ENCODE measurements at regions not wholly inside any gene's neighbourhood (a gene's known extent, or its start where the extent isn't known, plus 50 kb on each side); places are given as distances from the start of the nearest gene placed in this dataset.
A peak's percentile ranks its signal among the peaks of the same experiment; 100 is the strongest.
"Not testable (repeated sequence)": the region's sequence is repeated elsewhere in the genome, so short reads cannot be mapped to it uniquely, and the experiment has no call there.

DNA sequence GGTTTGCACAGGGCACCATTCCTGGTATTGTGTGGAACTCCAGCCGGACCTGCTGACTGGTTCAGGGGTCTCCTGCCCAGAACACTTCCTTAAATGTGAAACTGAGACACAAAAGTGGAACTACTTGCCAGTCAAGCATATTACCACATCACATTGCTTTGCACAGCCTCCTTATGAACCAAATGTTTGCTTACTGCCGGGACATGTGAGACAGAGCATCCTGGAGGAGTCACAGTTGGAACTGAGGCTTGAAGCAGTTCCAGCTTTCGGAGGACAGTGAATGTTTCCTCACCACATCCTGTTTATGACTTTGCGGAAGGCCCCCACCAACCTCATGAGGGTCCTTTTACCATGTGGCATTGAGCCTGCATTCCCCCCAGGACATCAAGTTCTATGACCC lies 105.8 kb upstream of the ARHGAP42 start:
- no peak for DNase-seq (ENCODE audit: low read depth, low spot score)

DNA sequence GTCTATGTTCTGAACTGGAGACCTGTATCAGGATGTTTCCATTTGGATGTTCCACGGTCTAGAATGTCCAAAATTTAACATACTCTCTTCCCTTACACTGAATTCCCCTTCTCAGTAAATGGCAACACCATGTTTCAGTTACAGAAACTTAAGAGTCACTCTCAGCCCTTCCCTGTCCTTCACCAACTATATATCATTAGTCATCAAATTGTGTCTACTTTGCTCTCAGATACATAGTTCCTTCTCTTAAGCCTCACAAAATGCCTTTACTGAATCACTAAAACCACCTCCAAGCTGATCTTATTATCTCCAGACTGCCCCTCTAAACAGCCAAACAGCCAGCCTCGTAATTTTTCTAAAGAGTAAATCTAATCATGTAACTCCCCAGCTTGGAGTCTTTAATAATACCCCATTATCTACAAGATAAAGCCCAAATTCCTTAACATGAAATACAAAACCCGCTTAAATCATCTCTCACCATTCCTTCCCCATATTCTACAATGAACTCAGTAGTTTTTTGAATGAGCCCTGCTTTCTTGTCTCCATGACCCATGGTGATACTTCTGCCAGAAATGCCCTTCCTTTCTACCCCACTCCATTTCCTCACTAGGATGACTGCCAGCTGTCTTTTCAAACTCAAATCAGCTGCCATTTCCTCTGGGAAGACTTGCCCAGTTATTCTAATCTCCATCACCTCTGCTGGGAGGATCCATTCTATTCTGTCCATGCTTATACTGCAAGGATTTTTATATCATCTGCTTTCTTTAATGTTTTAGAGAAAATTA lies 102.7 kb upstream of the ARHGAP42 start:
- no peak for DNase-seq (ENCODE audit: low read depth, low spot score)

DNA sequence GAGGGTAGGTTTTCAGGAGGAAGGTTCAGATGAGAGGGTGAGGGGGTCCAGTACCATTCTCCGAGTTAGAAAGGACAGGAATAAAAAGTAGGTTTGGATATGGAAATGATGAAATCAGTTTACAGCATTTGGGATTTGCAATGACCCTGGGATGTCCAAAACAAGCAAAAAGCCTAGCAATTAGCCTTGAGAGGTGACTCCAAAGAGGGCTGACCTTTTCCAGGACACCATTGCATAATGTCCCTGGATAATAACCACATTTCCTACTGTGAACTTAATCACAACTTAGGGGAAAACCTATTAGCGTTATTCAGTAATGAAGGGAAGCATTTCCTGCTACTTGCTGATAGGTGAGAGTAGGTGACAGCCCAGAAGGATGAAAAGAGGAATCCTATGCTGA lies 101.4 kb upstream of the ARHGAP42 start:
- no peak for DNase-seq (ENCODE audit: low read depth, low spot score)

DNA sequence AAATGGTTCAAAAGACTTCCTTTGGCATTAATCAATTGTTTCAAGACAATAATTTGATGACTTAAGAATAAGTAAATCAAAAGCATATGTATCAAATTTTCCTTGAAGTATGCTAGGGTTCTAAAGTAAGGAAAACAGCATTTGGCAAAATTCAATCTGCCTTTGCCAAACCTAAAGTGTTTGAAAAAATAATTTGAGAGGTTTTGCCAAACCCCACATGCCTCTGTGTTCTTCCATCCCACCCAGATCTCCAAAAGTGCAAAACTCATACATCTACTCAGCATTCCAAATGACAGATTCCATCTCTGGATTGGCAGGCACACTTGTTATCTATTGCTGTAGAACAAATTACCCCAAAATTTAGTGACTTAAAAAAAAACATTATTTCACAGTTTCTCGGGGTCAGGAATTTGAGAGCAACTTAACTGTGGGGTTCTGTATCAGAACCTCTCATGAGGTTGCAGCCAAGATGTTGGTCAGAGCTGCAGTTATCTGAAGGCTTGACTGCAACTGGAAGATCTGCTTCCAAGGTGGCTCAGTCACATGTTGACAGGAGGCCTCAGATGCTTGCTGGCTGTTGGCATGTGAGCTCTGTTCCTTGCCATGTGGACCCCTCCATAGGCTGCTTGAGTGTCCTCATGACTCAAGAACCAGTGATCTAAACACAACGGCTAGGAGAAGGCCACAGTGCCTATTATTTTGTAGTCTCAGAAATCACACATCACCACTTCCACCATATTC lies 100.6 kb upstream of the ARHGAP42 start:
- DNase-seq (ENCODE audit: low read depth, low spot score), result no peak

DNA sequence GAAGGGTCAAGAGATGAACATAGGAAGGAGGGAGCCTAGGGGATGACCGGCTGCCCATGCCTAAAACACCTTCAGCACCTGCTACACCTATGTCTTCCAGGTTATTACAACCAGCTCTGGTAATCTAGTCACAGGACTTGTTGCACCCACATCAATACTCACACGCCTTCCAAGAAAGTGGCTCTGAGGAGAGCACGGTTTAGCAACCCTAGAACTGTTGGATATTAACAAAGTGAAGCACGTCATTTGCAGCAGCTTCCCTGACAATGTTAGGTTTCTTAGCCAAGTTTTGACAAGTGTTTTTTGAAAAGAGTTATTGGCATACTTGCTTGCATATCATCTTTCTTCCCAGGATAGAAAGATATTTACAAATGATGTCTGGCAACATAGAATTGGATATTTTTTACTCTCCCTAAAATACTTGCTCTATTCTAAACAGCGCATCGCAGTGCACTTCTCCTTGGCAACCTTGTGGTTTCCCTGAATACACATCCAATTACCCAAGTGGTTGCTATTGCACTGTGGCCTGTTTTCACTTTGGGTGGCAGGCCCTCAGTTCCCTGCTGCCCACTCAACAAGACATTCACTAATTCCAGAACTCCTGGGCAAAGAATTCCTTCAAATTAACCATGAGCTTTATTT lies 94.3 kb upstream of the ARHGAP42 start:
- no peak for DNase-seq (ENCODE audit: low read depth, low spot score)

DNA sequence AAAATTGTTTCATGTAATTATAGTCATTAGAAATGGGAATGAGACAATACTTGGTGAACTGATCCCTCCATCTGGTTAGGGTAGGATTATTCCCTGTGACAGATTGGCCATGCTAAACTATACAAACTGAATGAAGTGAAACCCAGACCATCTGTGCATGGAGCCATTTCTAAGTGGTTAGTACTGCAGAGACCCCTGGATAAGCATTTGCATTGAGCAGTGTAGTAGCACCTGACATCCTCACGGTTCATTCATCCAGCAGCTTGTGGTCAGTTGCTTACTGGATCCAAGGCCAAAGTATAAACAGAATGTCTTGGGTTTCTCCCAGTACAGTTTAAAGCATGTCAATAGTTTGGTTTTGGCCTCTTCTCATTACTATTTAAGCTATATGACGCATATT lies 93.8 kb upstream of the ARHGAP42 start:
- DNase-seq (ENCODE audit: low read depth, low spot score), result no peak

DNA sequence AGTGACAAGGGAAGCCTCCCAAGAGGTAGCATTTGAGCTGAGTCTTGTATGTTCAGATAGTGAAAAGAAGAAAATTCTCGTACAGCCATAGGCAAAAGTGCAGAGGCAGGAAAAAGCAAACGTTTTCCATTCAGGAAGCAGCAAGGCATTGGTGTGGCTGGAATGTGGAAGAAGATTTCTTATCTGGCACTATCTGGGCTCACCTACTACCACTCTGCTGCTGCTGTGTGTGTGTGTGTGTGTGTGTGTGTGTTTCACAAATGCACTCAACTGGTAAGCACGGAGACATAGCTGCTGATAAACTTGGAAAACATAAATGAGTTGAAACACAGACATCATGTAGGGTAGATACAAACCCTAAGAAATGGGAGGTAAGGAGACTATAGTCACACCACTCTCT lies 92.8 kb upstream of the ARHGAP42 start:
- DNase-seq (ENCODE audit: low read depth, low spot score), result peak; percentile 4

DNA sequence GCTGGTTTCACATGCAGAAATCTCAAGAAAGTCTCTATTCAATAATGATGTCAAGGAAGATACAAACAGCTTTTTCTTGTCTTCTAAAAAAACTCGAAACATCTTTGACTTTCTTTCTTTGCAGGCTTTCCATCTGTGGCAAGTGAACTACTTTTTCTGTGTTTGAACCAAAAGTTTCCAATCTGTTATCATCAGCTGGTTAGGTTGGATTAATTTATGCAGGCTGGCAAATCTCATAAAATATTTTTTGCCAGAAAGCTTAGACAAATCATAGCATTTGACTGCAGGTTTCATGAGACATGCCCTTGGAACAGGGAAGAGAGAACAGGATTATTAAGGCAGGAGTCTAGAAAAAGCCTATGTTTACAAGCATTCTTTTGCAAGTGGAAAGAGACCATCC lies 86.1 kb upstream of the ARHGAP42 start:
- DNase-seq (ENCODE audit: low read depth, low spot score), result no peak

DNA sequence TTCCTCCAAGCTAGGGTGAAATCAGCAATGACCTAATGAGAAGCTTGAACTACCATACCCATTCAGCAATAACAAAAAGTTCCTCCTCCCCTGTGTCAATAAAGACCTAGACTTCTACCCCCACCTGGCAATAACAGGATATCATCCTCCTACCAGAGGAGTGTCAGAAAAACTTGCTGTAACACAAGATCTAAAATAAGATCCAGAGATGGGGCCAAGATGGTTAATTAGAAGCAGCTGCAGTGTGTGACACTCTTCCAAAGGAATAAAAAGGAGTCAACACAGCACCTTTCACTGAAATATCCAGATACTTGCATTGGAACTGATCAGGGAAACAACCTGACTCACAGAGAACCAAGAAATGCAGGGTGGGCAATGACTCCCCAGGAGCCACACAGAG lies 84.4 kb upstream of the ARHGAP42 start:
- no peak for DNase-seq (ENCODE audit: low read depth, low spot score)

DNA sequence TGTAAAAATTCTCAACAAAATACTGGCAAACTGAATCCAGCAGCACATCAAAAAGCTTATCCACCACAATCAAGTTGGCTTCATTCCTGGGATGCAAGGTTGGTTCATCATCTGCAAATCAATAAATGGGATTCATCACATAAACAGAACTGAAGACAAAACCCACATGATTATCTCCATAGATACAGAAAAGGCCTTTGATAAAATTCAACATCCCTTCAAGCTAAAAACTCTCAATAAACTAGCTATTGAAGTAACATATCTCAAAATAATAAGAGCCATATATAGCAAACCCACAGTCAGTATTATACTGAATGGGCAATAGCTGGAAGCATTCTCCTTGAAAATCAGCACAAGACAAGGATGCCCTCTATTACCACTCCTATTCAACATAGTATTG lies 79.3 kb upstream of the ARHGAP42 start:
- DNase-seq (ENCODE audit: low read depth, low spot score), result not testable (repeated sequence)

DNA sequence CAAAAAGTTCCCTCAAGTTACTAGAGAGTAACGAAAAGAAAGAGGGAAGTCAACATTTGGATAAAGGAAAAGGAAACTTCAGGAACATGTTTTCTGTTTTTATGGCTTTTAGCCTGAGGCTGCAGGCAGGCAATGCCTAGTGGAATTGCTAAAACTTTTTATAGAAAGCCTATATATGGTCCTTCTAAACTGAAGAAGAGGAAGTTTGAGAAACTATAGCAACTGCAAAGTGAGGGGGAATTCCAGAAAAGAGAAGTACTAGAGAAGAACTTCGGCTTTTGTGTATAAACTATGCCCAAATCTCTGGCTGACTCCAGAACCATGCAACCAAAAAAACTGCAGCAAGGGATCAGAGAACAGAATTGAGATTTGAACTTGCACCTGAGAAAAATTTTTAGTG lies 74.3 kb upstream of the ARHGAP42 start:
- no peak for DNase-seq (ENCODE audit: low read depth, low spot score)

DNA sequence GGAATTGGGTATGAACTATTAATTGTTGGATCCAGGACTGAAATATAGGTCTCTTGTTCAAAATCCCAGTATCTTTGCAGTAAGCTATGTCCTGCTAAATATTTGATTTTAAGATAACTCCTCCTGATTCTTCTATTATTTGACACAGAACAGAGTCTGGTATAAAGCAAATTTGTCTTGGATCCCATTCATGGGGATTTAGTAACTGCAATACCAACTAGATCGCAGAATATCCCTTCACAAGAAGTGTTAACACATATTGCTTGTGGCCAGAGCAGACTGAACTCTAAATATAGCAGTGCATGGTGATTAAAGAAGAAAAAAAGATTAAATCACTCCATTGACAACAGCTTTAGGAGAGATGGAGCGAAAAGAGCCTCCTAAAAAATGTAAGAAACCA lies 68.2 kb upstream of the ARHGAP42 start:
- no peak for DNase-seq (ENCODE audit: low read depth, low spot score)

DNA sequence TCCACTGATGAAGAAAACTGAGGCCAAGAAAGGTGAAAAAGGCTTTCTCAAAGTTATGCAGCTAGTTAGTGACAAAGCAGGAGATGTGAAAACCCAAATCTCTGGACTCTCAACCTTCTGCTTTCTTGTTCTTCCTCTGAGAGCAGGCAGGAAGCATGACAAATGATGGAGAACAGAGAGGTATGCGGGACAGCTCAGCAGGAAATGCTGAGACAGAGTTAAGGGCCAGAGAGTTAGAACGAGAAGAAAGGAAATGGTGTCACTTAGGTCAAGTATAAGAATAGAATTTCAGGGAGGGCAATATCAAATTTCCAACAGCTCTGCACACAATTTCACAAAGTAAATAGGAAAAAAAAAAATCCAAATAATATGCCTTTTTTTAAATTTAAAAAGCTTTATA lies 67.6 kb upstream of the ARHGAP42 start:
- DNase-seq (ENCODE audit: low read depth, low spot score), result no peak

DNA sequence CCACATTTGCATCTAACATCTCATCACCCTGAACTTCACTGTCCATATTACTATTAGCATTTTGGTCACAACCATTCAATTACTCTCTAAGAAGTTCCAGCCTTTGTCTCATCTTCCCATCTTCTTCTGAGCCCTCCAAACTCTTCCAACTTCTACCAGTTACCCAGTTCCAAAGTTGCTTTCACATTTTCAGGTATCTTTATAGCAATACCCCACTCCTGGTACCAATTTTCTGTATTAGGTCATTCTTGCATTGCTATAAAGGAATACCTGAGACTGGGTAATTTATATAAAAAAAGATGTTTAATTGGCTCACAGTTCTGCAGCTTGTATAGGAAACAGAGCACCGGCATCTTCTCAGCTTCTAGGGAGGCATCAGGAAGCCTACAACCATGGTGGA lies 64.7 kb upstream of the ARHGAP42 start:
- DNase-seq (ENCODE audit: low read depth, low spot score), result no peak

DNA sequence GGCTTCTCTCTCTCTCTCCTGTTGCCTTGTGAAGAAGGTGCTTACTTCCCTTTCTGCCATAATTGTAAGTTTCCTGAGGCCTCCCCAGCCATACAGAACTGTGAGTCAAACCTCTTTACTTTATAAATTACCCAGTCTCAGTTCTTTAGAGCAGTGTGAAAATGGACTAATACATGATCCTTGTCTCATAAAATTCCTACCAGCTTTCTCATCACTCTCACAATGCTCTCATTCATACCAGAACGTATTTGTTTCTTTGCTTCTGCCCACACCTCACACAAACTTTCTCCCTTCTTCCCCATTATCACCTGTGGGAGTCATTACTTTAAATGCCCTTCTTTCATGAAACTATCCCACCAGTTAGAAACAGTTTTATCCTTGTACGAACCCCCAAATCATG lies 62.7 kb upstream of the ARHGAP42 start:
- DNase-seq (ENCODE audit: low read depth, low spot score), result no peak

DNA sequence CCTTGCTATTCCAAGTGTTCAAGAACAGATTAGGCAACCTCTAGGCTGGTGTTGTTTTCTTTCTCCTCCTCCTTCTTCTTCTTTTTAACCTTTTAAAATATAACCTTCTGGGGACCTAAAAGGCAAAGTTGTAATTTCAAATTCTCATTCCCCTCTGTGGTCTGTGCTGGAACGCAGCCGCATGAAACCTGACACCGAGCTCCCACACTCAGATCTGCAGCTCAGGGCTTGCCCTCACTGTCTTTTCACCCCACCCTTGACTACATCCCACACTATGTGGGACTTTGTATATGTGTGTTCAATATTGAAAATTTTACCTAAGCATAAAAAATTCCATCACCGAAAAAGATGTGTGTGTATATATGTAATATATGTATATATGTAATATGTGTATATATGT lies 62.0 kb upstream of the ARHGAP42 start:
- no peak for DNase-seq (ENCODE audit: low read depth, low spot score)

DNA sequence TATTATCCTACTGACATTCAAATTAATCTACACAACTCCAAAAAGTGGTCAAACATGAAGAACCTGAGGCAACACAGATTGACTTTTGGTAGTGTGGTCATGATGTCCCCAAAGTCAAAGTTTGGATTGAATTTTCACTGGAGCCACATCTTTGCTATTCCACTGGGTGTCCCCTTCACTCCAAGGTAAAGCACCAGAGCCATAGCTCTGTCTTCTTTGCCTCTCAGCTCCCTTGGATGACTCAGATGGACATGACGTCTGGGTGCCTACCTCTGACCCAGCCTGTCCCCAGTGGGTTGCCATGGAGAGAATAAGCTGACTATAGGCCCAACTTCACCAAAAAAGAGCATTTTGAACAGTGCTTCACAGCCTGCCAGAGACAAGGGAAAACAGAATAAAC lies 57.4 kb upstream of the ARHGAP42 start:
- peak; percentile 21 for DNase-seq (ENCODE audit: low read depth, low spot score)

DNA sequence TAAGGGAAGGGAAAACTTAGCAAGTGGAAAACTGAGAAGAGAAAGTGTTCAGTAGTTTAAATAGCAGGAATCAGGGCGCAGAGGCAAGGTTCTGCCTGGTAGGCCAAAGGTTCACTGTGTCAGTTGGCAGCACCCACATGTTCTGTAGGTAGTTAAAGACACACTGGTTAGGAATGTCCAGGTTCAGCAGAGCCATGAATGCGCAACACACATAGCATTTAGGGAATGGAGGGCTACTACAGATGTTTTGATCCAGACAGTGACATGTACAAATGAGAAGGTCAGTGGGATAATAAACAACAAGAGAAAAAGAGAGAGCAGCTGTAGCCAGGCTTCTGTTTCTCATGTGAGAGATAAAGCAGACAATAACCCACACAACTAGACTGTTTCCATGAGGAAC lies 56.2 kb upstream of the ARHGAP42 start:
- DNase-seq (ENCODE audit: low read depth, low spot score), result no peak

DNA sequence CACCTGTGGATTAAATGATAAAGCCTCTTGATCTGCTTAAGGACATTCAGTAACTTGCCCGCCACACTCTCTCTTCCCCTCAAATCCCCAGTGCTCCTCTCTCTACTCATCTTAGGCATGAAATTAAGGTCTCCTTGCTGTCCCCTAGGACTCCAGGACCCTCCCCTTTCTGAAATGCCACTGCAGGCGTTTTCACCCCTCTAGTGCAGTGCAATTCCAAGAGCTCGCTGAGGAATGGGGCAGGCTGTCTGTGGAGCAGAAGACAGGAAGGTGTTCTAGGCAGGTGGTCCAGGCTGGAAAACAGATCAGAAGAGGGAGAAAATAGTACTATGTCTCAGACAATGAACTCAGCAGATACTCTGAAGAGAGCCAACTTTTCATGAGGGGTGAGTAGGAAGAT lies 55.8 kb upstream of the ARHGAP42 start:
- no peak for DNase-seq (ENCODE audit: low read depth, low spot score)

DNA sequence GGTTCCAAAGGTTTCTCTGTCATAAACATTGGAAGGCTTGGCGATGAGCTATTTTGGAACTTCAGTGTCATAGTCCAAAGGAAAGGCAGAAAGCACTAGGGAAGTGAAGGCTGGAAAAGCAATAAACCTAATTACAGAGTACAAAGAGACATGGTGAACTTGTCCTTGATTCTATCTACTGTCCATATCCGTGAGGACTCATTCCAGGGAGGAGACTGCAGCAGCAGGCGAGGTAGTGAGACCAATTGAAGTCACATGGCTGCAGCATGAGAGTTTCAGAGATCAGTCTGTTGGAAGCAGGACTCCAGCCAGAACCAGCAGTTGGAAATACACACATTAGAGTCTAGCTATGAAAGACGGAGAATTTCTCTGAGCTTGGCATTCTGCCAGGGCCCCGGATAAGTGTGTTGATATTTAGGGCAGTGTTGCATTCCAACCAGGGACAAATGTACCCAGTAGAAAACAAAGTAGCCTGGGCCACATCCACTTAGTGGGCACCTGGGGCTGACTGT lies 54.1 kb upstream of the ARHGAP42 start:
- DNase-seq (ENCODE audit: low read depth, low spot score), result no peak

DNA sequence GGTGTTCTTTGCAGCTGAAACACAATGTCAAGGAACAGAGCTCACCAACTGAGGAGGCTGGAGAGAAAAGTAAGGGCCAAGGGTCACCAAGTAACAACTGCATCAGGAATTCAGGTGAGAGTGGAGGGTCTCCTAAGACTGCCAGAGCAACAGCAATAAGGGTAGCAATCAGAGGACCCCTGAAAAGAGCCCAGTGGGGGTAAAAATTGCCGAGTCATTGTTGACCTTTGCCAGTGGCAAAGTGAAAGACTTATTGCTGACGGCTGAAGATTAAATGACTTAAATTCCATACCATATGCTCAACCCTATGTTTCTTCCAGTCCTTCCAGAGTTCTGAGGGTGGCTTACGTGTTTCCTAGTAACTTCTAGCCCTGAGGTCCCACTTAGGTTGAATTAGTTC lies 51.9 kb upstream of the ARHGAP42 start:
- DNase-seq (ENCODE audit: low read depth, low spot score), result no peak

DNA sequence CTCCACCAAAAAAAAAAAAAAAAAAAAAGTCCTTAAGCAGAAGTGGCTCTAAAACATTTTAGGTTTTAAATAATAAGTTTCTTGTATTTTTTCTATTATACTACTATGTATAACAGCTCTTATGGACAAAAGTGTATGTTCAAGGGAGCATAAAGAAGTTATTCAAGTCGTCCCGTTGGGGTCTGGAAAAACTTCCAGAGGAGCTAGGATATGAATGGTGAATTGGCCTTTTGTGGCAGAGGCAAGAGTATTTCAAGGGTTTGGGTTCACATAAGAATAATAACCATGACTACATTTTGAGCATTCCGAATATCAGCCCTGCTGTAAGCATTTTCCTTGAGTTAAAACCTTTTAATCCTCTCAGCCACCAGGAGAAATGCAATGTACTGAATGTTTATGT lies 50.6 kb upstream of the ARHGAP42 start:
- no peak for DNase-seq (ENCODE audit: low read depth, low spot score)

Data from ELF-1 (cell line).